Cardiac fibroblast (primary cell): ENCODE measurements at regions not wholly inside any gene's neighbourhood (a gene's known extent, or its start where the extent isn't known, plus 50 kb on each side); places are given as distances from the start of the nearest gene placed in this dataset.

Experiments
- DNase-seq, 2 donors: peaks; one replicate each; pipeline versions ENCODE4 v3.0.0 to v3.0.0-alpha.2; 2010; ENCODE audit warnings: low read depth in 2 of 2
- H3K4me3 ChIP-seq, 2 donors: replicated peaks in 1 of 2; 1 replicate in 1 of 2; 2 replicates in 1 of 2; pipeline ENCODE4 v1.5.1; 2011; ENCODE audit warnings: low read depth in 2 of 2, low read length in 2 of 2, mild to moderate bottlenecking in 2 of 2, moderate library complexity in 1 of 2
- CTCF ChIP-seq: IDR thresholded peaks from one replicate; pipeline ENCODE4 v1.5.1; 2011; ENCODE audit warnings: low read depth, mild to moderate bottlenecking, low read length, inconsistent platforms

DNA sequence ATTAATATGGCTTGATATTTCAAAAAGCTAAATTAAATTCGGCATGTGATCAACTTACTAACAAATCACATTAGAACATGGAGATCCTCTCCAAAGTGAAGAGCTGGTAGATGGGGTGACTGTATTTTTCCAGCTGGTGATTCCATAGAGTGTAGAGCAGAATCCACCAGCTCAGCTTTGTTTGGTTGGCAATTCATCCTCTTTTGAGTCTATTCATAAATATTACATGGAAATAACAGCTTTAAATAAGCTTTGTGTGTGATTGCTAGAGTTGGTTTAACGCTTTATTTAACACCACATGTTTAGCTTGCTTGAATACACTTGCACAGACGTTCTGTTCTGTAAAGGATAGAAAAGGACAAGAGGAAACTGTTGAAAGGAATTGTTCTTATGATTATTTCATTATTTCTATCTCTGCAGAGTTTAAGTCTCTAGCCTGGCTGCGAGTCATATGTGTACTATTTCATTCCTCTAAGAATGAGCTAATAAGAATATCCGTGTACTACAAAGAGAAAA lies 738.3 kb upstream of the KIRREL3 start:
- no peak for DNase-seq
- no peak for TF ChIP-seq CTCF
- no peak overlapping the region for H3K4me3 ChIP-seq

- no peak overlapping the region for H3K4me3 ChIP-seq
- TF ChIP-seq CTCF: no peak
- no peak for DNase-seq
Observed at GRCh38 chr11:127737499-127737898, 736.9 kb upstream of the KIRREL3 start.

GRCh38 chr11:127733552-127733951 lies 733.0 kb upstream of the KIRREL3 start:
- no peak for TF ChIP-seq CTCF

GRCh38 chr11:127726367-127726766 lies 725.8 kb upstream of the KIRREL3 start:
- no peak for DNase-seq
- H3K4me3 ChIP-seq: no peak overlapping the region
- no peak for TF ChIP-seq CTCF

More at GRCh38 chr11:127733552-127733951, 733.0 kb upstream of the KIRREL3 start:
- DNase-seq: no peak
- no peak overlapping the region for H3K4me3 ChIP-seq

DNA sequence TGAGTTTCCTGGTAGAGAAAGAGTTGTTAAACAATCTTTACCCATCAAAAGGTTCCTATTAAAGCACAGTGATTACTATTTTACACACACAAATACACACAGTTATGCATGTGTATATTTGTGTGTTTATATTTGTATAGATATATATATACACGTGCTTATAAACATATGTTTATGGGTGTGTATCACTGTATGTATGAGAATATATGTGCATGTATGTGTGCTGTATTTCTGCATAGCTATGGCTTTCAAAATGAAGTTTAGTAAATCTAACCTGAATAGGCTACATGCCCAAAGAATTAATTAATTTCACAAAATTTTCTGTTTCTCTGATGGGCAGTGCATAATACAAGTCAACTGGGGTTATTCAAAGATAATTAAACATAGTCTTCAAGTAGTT lies 723.1 kb upstream of the KIRREL3 start:
- DNase-seq: no peak
- no peak overlapping the region for H3K4me3 ChIP-seq
- TF ChIP-seq CTCF: no peak

GRCh38 chr11:127713226-127713625 lies 712.7 kb upstream of the KIRREL3 start:
- no peak for DNase-seq
- no peak overlapping the region for H3K4me3 ChIP-seq
- TF ChIP-seq CTCF: no peak

DNA sequence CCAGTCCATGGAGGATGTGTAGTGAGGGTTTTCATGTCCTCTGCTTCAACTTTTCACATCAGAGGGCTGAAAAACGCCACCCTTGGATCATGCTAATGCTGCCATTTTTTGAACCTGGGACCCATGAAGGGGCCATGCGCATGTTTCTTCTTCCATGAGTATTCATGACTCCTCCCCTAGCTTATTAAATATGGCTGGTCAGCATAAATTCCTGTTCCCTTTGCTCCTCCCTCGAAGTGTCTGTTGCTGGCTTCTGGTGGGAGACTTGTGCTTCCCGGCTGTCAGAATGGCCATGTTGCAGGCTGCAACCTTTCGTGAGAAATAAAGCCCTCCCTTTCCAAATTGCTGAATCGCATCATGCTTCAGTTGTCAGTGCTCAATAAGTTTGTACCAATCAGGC lies 711.2 kb upstream of the KIRREL3 start:
- TF ChIP-seq CTCF: no peak
- no peak for DNase-seq
- H3K4me3 ChIP-seq: no peak overlapping the region
